Mucosa of rectum (tissue), 2 donors: ENCODE measurements at regions not wholly inside any gene's neighbourhood (a gene's known extent, or its start where the extent isn't known, plus 50 kb on each side); places are given as distances from the start of the nearest gene placed in this dataset.

ENCODE experiments used
- H3K27ac ChIP-seq, 2 donors: one replicate each; pipeline ENCODE4 v1.7.0; 2013; ENCODE audit warnings: inconsistent platforms in 2 of 2, low read depth in 2 of 2, low read length in 2 of 2
- H3K27me3 ChIP-seq, 2 donors: one replicate each; pipeline ENCODE4 v1.7.0; 2013; ENCODE audit warnings: low read length in 2 of 2; ENCODE audit not compliant: control insufficient read depth in 2 of 2, insufficient read depth in 2 of 2
- H3K36me3 ChIP-seq, 2 donors: one replicate each; pipeline ENCODE4 v1.7.0; 2013; ENCODE audit warnings: low read length in 2 of 2; ENCODE audit not compliant: control insufficient read depth in 2 of 2, insufficient read depth in 2 of 2
- H3K4me1 ChIP-seq, 2 donors: one replicate each; pipeline ENCODE4 v1.7.0; 2013; ENCODE audit warnings: low read length in 2 of 2, mild to moderate bottlenecking in 1 of 2; ENCODE audit not compliant: control insufficient read depth in 2 of 2, insufficient read depth in 2 of 2
- H3K4me3 ChIP-seq, 2 donors: one replicate each; pipeline ENCODE4 v1.7.0; 2013; ENCODE audit warnings: low read length in 2 of 2
- H3K9ac ChIP-seq, 2 donors: one replicate each; pipeline ENCODE4 v1.7.0; 2013; ENCODE audit warnings: low read length in 2 of 2, low read depth in 1 of 2, mild to moderate bottlenecking in 1 of 2
- H3K9me3 ChIP-seq, 2 donors: one replicate each; pipeline ENCODE4 v1.7.0; 2013; ENCODE audit warnings: low read length in 2 of 2; ENCODE audit not compliant: control insufficient read depth in 2 of 2
- donor health status: healthy.
- donor health status: Normal muscosa, but diverticular disease.

DNA sequence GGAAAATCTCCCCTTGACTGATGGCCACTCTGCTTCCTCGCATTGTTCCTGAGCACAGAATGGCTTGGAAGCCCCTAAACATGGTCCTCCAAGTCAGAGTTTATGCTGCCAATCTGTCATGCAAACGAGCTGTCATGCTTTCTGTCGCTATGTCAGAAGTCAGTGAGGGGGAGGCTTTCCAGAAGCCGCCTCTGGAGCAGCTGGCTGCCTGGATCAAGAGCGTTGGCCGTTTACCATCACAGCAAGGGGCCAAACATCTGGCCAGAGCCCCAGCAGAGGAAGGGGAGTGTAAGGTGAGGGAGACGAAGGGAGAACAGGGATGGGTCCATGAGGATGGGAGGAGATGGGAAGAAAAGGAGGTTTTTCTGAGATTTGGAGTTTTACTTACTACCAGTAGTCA lies 372.6 kb upstream of the NR2F2 start:
- H3K27me3 ChIP-seq: no peaks in the 10 kb centered on the region
- H3K9me3 ChIP-seq: peaks cover 0 to 2% of the 10 kb centered on the region in 2 donors
- no peaks in the 10 kb centered on the region for H3K36me3 ChIP-seq
- H3K4me1 ChIP-seq: no peaks in the 10 kb centered on the region
- H3K4me3 ChIP-seq: no peak overlapping the region
- H3K27ac ChIP-seq: no peak overlapping the region
- no peak overlapping the region for H3K9ac ChIP-seq

DNA sequence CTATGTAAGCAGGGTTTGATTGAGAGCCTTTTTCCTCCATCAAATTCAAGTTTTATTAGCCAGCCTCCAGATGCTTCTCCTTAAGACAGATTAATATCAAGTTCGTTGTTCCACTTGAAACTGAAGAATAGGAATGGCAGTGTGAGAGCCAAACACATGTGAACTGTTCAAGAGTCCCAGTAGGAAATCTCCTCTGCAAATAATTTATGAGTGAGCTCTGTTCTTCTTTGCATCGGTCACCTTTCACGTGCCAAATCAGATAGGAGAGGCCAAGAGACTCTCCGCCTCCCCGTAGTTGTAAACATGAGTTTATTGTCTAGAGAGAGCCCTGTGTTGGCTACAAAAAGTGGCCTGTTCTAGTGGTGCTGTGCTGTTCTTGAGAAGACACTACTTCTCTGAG lies 372.1 kb upstream of the NR2F2 start:
- Histone ChIP-seq H3K9me3 (peaks cover 0 to 2% of the 10 kb centered on the region in 2 donors), H3K4me1 (no peaks in the 10 kb centered on the region), H3K36me3 (no peaks in the 10 kb centered on the region), H3K4me3 (no peak overlapping the region), H3K27me3 (no peaks in the 10 kb centered on the region), H3K9ac (no peak overlapping the region), H3K27ac (no peak overlapping the region)

DNA sequence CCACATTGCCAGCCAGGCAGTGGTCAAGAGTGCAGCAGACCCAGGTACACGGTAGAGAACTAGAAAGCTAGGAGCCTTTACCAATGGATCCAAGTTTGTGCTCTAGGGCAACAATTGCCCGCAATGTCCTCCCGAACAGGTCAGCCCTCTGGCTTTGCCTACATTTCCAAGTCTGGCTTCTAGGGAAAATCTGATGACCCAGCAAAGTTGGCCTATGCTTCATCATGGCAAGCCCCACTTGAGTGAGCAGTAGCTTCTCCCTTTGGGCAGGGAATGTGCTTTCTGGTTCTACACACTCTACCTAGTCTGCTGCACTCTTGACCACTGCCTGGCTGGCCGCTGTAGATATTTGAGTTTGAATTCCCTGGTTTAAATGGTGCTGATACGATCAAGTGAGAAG lies 361.6 kb upstream of the NR2F2 start:
- H3K36me3 ChIP-seq: no peaks in the 10 kb centered on the region
- no peak overlapping the region for H3K27ac ChIP-seq
- H3K9ac ChIP-seq: no peak overlapping the region
- no peaks in the 10 kb centered on the region for H3K4me1 ChIP-seq
- peaks cover 0 to 3% of the 10 kb centered on the region in 2 donors for H3K9me3 ChIP-seq
- H3K4me3 ChIP-seq: no peak overlapping the region
- no peaks in the 10 kb centered on the region for H3K27me3 ChIP-seq

DNA sequence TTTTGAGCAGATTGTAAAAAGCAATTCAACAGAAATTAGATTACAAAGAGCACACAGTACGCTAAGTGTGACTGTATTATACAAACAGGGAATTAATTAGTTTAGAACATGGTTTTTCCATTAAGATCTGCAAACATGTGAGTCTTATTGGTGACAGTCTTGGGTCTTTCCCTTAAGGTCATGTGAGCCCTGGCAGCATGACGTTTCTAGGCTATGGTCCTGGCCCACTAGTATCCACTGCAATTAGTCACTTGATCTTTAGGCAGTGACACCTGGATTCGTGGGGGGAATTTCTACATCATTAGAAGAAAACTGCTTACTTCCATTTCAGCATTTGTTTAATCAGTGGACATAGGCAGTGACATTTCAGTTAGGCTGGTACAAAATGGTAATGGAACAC lies 360.2 kb upstream of the NR2F2 start:
- no peak overlapping the region for H3K9ac ChIP-seq
- H3K4me3 ChIP-seq: no peak overlapping the region
- H3K27me3 ChIP-seq: no peaks in the 10 kb centered on the region
- H3K36me3 ChIP-seq: no peaks in the 10 kb centered on the region
- H3K4me1 ChIP-seq: no peaks in the 10 kb centered on the region
- peaks cover 0 to 3% of the 10 kb centered on the region in 2 donors for H3K9me3 ChIP-seq
- no peak overlapping the region for H3K27ac ChIP-seq

DNA sequence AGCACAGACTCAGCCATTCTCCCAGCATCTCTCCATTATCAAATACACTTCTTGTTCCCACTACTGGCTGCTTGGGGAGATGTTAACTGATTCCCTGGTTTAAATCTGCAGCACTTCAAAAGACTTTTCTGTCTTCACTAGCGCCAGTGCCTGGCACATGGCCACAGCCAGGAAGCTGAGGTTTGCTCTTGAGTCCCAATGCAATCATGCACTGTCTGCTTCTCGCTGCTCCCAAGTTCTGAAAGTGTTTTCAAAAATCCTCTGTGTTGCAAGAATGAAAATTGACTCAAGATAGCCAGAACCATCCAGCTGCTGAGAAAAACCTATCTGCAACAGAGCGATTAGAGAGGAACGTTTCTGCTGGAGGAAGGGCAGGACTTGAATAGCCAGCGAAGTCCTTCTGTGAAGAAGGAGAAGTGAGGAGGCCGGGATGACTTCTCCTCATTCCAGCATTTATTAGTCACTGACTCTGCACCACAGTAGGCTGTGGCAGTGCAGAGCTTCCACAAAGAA lies 358.4 kb upstream of the NR2F2 start:
- Histone ChIP-seq H3K27me3 (no peaks in the 10 kb centered on the region), H3K27ac (no peak overlapping the region), H3K9ac (no peak overlapping the region), H3K4me3 (no peak overlapping the region), H3K9me3 (peaks cover 0 to 3% of the 10 kb centered on the region in 2 donors), H3K4me1 (no peaks in the 10 kb centered on the region), H3K36me3 (no peaks in the 10 kb centered on the region)

DNA sequence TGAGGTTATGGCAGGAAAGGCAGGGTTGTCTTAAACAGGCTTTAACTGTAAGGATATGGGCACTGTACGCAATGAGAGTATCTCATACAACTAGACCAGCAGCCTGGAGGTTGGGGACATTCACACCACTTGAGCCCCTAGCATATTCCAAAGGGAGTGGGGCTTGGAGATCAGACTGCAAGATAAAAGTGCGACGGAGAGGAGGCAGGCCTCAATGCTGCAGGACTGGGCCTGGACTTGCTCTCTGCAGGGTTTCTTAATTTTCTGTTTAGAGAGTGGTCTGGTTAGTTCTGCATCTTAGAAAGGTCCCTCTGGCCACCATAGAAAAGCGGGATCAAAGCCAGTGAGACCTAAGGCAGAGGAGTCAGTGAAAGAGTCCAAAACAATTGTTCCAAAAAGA lies 357.7 kb upstream of the NR2F2 start:
- Histone ChIP-seq H3K9me3 (peaks cover 0 to 3% of the 10 kb centered on the region in 2 donors), H3K4me3 (no peak overlapping the region), H3K27ac (no peak overlapping the region), H3K36me3 (no peaks in the 10 kb centered on the region), H3K4me1 (no peaks in the 10 kb centered on the region), H3K9ac (no peak overlapping the region), H3K27me3 (no peaks in the 10 kb centered on the region)

DNA sequence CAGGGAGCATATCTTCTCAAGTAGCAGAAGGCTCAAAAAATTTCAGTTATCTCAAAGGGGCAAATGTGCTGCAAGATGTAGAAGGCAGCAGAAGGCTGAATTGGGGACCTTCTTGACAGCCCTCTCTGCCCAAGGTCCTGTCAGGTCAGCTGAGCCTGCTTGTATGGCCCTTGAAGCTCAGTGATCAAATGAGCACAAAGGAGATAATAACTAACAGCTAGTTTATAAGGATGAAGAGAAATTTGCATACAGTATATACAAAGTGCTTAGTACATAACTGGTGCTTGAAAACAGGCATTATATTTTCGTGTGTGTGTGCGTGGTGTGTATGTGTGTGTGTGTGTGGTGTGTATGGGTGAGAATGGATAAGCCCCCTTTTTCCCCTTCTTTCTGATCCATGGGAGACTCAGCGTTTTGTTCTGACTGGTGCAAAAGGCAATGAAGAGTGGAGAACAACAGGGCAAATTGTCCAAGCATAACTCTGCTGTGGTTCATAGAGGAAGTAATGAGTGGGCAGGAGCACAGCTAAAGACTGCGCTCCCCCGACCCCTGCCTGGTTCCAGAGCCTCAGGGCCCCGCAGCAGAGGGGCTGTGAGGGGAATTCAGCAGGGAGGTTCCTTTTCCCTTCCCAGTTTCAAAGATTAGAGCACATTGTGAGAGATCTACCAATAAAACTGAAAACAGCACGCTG lies 356.8 kb upstream of the NR2F2 start:
- H3K27me3 ChIP-seq: no peaks in the 10 kb centered on the region
- no peaks in the 10 kb centered on the region for H3K36me3 ChIP-seq
- H3K4me1 ChIP-seq: no peaks in the 10 kb centered on the region
- peaks cover 0 to 3% of the 10 kb centered on the region in 2 donors for H3K9me3 ChIP-seq
- no peak overlapping the region for H3K9ac ChIP-seq
- no peak overlapping the region for H3K27ac ChIP-seq
- no peak overlapping the region for H3K4me3 ChIP-seq

DNA sequence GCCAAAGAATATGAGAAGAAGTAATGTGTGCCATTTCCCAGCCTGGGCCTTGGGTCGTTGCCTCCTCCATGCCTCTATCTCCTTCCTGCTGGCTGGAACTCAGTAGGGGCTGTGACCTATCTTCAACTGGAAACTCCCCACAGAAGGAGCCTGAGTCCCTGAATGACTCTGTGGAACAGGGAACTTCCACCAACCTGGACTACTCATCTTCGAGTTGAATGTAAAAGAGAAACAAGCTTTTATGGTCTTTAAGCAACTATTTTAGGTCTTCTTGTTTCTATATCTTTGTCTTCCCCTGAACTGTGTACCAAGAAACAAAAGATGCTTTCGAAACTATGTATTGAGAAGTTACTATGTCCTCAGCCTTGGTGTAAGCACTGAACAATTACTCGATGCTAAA lies 355.3 kb upstream of the NR2F2 start:
- Histone ChIP-seq H3K27ac (no peak overlapping the region), H3K27me3 (no peaks in the 10 kb centered on the region), H3K9me3 (no peaks in the 10 kb centered on the region), H3K4me1 (no peaks in the 10 kb centered on the region), H3K36me3 (no peaks in the 10 kb centered on the region), H3K9ac (no peak overlapping the region), H3K4me3 (no peak overlapping the region)

DNA sequence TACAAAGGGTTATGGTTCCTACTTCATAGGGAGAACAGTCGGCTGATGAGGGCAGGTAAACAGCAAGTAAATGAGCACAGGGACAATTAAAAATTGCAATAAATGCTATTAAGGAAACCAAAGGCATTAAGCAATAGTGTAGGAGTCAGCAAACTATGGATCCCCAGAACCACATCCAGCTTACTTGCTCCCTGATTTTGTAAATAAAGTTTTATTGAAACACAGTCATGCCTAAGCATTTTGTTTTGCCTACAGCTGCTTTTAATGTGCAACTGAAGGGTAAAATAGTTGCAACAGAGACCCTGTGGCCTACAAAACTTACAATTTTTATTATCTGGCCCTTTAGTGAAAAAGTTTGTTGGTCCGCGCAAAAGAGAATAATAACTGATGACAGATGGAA lies 351.2 kb upstream of the NR2F2 start:
- H3K36me3 ChIP-seq: no peaks in the 10 kb centered on the region
- no peaks in the 10 kb centered on the region for H3K27me3 ChIP-seq
- H3K27ac ChIP-seq: no peak overlapping the region
- H3K9ac ChIP-seq: no peak overlapping the region
- no peaks in the 10 kb centered on the region for H3K4me1 ChIP-seq
- no peaks in the 10 kb centered on the region for H3K9me3 ChIP-seq
- H3K4me3 ChIP-seq: no peak overlapping the region

DNA sequence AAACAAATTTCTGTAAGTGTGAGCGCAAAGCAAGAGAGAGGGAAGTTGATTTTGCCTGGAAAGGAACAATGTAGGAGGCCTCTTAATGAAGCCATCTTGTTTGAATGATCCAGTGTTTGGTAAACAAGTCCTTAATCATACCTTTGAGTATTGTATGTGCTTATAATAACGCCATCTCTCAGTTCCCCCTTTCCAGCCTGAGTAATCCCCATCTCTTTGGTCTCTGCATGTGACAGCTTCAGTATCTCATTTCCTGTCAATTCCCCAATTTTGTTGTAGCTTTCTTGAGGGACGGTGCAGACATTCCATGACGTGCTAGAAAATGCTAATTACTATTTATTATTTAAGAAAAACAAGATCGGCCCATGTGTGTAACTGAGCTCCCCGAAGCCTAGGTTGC lies 349.3 kb upstream of the NR2F2 start:
- H3K4me3 ChIP-seq: no peak overlapping the region
- no peaks in the 10 kb centered on the region for H3K9me3 ChIP-seq
- no peak overlapping the region for H3K27ac ChIP-seq
- no peak overlapping the region for H3K9ac ChIP-seq
- H3K27me3 ChIP-seq: no peaks in the 10 kb centered on the region
- no peaks in the 10 kb centered on the region for H3K4me1 ChIP-seq
- no peaks in the 10 kb centered on the region for H3K36me3 ChIP-seq
